Stimulated activated naive B cell treated with anti-CD40 and anti-IgM and Interleukin-4, amounts not matched to agents 10 μg/mL and 1 μg/mL and 100 μg/mL, for 72 hours (primary cell): ENCODE measurements at regions not wholly inside any gene's neighbourhood (a gene's known extent, or its start where the extent isn't known, plus 50 kb on each side); places are given as distances from the start of the nearest gene placed in this dataset.

Experiments
- ATAC-seq, 2 donors: fragments of 150-1000 bp; cut with Tn5 transposase; replicated peaks; 2 replicates each; pipeline ENCODE4 v1.10.0; 2021; ENCODE audit warnings: moderate library complexity in 1 of 2
- DNase-seq: peaks from one replicate; pipeline ENCODE4 v3.0.0; 2021
- H3K27ac Mint-ChIP-seq: one replicate; pipeline ENCODE4 v1.8.0; 2022; ENCODE audit warnings: mild to moderate bottlenecking, mixed read lengths
- H3K27me3 Mint-ChIP-seq, 2 donors: one replicate each; pipeline ENCODE4 v1.8.0; 2022; ENCODE audit warnings: mixed read lengths in 2 of 2
- H3K36me3 Mint-ChIP-seq, 2 donors: one replicate each; pipeline ENCODE4 v1.8.0; 2022; ENCODE audit warnings: mixed read lengths in 2 of 2, mild to moderate bottlenecking in 1 of 2
- H3K4me1 Mint-ChIP-seq, 2 donors: one replicate each; pipeline ENCODE4 v1.8.0; 2022; ENCODE audit warnings: mixed read lengths in 2 of 2, mild to moderate bottlenecking in 1 of 2
- H3K4me3 Mint-ChIP-seq, 2 donors: one replicate each; pipeline ENCODE4 v1.8.0; 2022; ENCODE audit warnings: mild to moderate bottlenecking in 2 of 2, mixed read lengths in 2 of 2, moderate library complexity in 1 of 2
- H3K9me3 Mint-ChIP-seq, 2 donors: one replicate each; pipeline ENCODE4 v1.8.0; 2022; ENCODE audit warnings: mixed read lengths in 2 of 2, mild to moderate bottlenecking in 1 of 2

GRCh38 chr6:40714576-40715564 lies 127.7 kb upstream of the LRFN2 start:
- Mint-ChIP-seq H3K4me3 (no peak overlapping the region), H3K36me3 (no peaks in the 10 kb centered on the region), H3K4me1 (peaks cover 27 to 51% of the 10 kb centered on the region in 2 donors), H3K9me3 (no peaks in the 10 kb centered on the region), H3K27me3 (peaks cover 6 to 18% of the 10 kb centered on the region in 2 donors), H3K27ac (no peak overlapping the region)
- ATAC-seq = no peak
- DNase-seq = no peak

DNA sequence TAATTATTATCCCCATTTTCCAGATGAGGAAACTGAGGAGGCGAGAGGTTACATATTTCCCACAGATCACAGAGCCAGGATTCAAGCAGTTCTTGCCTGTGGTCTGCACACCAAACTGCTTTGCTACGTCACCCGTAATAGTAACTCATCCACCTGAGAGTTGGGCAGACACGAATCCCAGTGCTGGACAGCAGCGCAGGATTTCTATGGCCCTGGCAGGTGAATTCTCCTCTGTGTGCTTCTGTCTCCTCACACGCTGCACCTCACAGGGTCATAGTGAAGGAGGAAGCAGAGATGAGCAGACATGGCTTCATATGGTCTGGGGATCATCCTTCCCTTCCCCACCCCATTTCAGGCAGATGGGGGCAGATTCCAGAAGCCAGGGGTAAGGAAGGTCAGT lies 127.0 kb upstream of the LRFN2 start:
- no peaks in the 10 kb centered on the region for H3K36me3 Mint-ChIP-seq
- peaks cover 21 to 44% of the 10 kb centered on the region in 2 donors for H3K4me1 Mint-ChIP-seq
- no peaks in the 10 kb centered on the region for H3K9me3 Mint-ChIP-seq
- peaks cover 6 to 18% of the 10 kb centered on the region in 2 donors for H3K27me3 Mint-ChIP-seq
- no peak overlapping the region for H3K27ac Mint-ChIP-seq
- ATAC-seq (no peak), DNase-seq (no peak)
- no peak overlapping the region for H3K4me3 Mint-ChIP-seq

- ATAC-seq (peak in 1 of 2 donors; percentile 27), DNase-seq (no peak)
- Mint-ChIP-seq H3K36me3 (peaks cover 0 to 1% of the 10 kb centered on the region in 2 donors), H3K27me3 (peaks cover 6 to 18% of the 10 kb centered on the region in 2 donors), H3K4me1 (peaks cover 17 to 40% of the 10 kb centered on the region in 2 donors), H3K9me3 (no peaks in the 10 kb centered on the region), H3K27ac (no peak overlapping the region), H3K4me3 (no peak overlapping the region)
Measured at GRCh38 chr6:40713002-40713719, 126.0 kb upstream of the LRFN2 start.

DNA sequence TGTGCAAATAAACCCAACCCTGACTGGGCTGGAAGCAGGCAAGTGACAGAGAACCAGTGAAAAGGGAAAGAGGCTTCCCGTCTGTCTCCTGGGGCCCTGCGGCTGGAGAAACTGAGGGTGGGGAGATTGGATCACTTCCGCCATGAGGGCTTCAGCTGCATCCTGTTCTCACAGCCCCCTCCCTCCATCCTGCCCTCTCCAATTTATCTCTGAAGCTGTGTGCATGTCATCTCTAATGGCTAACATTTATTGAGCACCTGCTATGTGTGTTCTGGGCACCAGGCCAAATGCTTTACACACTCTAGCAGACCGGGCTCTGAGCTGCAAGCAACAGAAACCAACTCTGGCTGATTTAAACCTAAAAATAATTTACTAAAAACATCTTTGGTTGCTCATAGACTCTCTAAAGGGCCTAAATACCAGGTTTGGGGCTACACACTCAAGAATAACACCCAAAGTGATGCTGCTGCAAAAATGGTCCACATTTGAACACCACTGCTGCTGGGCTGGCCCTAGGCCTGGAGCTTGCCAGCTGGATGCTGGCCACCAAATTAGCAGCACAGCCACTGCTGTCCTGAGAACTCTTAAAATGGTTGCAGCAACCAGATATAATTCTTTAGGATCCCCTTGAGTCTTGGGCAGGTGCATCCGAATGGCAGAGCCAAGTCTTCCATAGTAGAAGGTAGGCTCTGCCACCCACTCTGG lies 123.6 kb upstream of the LRFN2 start:
- peaks cover 16 to 42% of the 10 kb centered on the region in 2 donors for H3K4me1 Mint-ChIP-seq
- H3K27ac Mint-ChIP-seq = no peak overlapping the region
- no peak for DNase-seq
- peaks cover 0 to 1% of the 10 kb centered on the region in 2 donors for H3K36me3 Mint-ChIP-seq
- H3K27me3 Mint-ChIP-seq = peaks cover 10 to 17% of the 10 kb centered on the region in 2 donors
- ATAC-seq = peak; percentile 42 to 72
- no peak overlapping the region for H3K4me3 Mint-ChIP-seq
- peaks cover 0 to 3% of the 10 kb centered on the region in 2 donors for H3K9me3 Mint-ChIP-seq

- no peak overlapping the region for H3K4me3 Mint-ChIP-seq
- H3K27me3 Mint-ChIP-seq = peaks cover 0 to 18% of the 10 kb centered on the region in 2 donors
- peaks cover 0 to 3% of the 10 kb centered on the region in 2 donors for H3K9me3 Mint-ChIP-seq
- no peak overlapping the region for H3K27ac Mint-ChIP-seq
- peaks cover 0 to 1% of the 10 kb centered on the region in 2 donors for H3K36me3 Mint-ChIP-seq
- peaks cover 10 to 32% of the 10 kb centered on the region in 2 donors for H3K4me1 Mint-ChIP-seq
- DNase-seq = no peak
- no peak for ATAC-seq
Measured at GRCh38 chr6:40708049-40708448, 120.9 kb upstream of the LRFN2 start.

DNA sequence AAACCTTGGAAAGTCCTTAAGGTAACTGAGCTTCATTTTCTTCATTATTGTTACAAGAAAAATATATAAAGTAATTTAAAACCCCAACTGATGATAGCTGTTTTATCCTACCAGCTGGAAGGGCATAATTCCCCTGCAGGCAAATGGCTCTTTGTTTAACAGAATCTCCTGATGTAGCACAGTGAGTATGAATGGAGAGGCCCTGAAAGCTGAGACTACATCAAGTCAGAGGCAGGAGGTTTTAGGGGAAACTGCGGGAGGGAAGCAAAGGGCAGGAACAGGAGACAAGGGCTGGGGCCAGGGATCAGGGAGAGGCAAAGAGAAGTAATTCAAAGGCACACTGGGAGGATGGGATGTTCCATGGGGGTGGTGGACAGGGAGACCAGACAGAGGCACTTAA lies 119.0 kb upstream of the LRFN2 start:
- Mint-ChIP-seq H3K4me1 (peaks cover 14 to 39% of the 10 kb centered on the region in 2 donors), H3K4me3 (no peak overlapping the region), H3K36me3 (peaks cover 0 to 1% of the 10 kb centered on the region in 2 donors), H3K27me3 (peaks cover 8 to 33% of the 10 kb centered on the region in 2 donors), H3K27ac (no peak overlapping the region), H3K9me3 (peaks cover 0 to 3% of the 10 kb centered on the region in 2 donors)
- no peak for ATAC-seq
- no peak for DNase-seq

DNA sequence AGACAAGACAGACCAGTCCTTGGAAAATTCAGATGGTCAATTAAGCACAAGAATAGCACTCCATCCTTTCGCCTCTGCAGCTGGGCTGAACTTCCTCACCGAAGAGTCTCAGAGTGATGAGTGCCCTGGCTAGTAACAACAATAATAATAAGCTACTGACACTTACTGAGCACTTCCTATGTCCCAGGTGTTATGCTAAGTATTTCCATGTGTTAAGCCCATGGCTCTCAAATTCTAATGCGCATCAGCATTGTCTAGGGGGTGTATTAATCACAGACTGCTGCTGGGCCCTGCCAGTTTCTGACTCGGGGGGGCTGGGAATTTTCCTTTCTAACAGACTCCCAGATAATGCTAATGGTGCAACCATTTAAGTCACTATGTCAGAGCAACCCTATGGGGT lies 118.2 kb upstream of the LRFN2 start:
- peaks cover 8 to 33% of the 10 kb centered on the region in 2 donors for H3K27me3 Mint-ChIP-seq
- no peak for DNase-seq
- peaks cover 0 to 3% of the 10 kb centered on the region in 2 donors for H3K9me3 Mint-ChIP-seq
- no peak for ATAC-seq
- H3K4me3 Mint-ChIP-seq = no peak overlapping the region
- H3K27ac Mint-ChIP-seq = no peak overlapping the region
- H3K4me1 Mint-ChIP-seq = peaks cover 12 to 31% of the 10 kb centered on the region in 2 donors
- H3K36me3 Mint-ChIP-seq = peaks cover 0 to 1% of the 10 kb centered on the region in 2 donors

DNA sequence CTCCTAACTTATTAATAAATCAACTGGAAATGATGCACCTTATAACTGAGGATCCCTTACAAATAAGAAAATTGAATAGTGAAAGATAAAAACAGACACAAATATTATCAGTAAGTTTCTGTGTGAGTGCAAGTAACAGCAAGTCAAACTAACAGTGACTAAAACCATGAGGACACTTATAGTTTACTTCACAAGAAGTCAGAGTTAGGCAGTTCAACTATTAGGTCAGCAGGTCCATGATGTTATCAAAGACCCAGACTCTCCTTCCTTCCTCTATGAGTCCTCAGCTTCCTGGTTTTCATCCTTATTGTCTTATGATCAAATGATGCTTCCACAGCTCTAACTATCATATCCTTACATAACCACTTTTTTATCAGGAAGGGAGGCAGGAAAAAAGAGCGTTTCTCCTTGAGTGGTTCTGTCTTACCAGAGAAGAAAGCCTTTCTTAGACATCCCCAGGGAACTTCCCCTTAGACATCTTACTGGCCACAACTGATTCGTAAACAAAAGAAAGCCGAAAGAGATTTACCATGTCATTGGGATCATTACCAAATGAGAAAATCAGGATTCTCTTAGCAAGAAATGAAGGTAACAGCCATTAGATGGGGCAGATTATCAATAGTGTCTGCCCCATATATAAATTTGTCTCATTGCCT lies 114.3 kb upstream of the LRFN2 start:
- peaks cover 12 to 22% of the 10 kb centered on the region in 2 donors for H3K4me1 Mint-ChIP-seq
- peaks cover 8 to 37% of the 10 kb centered on the region in 2 donors for H3K27me3 Mint-ChIP-seq
- DNase-seq = no peak
- ATAC-seq = peak; percentile 72 to 73
- no peaks in the 10 kb centered on the region for H3K9me3 Mint-ChIP-seq
- peak overlapping the region; percentile 4 to 56 for H3K4me3 Mint-ChIP-seq
- H3K27ac Mint-ChIP-seq = no peak overlapping the region
- no peaks in the 10 kb centered on the region for H3K36me3 Mint-ChIP-seq

DNA sequence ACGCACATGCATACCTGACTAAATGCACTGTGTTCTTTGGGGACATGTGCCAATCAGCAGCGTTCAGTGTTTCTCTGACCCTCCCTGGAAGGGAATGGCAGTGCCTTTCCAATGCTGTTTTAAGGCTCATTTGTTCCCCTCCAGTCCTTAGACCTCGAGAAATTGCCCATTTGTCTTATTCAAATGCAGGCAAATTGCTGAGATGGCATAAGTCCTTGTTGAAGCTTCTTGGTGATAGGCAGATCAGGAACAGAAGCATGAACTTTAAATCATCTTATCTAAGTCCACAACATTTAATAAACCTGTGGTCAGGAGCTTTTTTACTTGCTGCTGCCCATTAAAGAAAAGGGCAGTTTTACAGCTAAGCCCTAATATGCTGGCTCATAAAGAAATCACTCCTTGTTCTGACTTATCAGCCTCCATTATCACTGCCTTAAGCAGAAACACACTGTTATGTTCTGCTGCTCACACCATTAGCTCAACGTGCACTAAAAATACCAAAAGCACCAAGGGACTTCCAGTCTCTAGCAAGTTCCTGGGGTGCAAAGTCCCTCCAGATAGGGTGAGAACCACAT lies 112.9 kb upstream of the LRFN2 start:
- H3K27me3 Mint-ChIP-seq = peaks cover 8 to 33% of the 10 kb centered on the region in 2 donors

DNA sequence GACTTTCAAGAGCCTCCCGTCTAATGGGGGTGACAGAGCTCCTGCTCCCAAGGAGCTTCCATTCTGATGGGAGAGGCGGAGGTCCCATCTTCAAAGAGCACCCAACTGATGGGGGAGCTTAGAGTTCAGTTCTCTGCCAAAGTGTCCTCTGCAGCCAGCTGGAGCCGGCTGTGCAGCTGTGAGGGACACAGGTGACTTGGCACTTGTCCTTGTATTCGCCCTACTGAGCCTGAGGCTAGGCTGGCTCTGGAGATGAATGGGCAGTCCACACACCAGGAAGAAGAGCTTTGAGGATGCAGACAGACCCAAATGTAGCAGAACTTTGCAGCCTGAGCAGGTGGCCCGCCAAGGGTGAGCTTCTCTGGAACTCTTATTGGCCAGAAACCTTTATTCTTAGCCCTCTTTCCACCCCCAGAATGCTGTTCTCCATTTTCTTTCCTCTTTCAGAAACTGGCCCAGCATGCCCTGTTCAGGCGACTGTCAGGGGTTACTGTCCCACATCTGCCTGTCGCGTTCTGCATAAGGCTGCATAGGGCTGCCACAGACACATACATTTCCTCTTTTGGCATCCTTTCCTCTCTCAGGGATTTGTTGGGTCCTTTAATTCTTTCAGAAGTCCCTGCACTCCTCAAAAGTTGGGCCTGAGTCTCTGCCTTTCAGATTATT lies 108.7 kb upstream of the LRFN2 start:
- DNase-seq (no peak), ATAC-seq (peak; percentile 40 to 57)
- H3K27me3 Mint-ChIP-seq = peaks cover 0 to 4% of the 10 kb centered on the region in 2 donors
- H3K36me3 Mint-ChIP-seq = no peaks in the 10 kb centered on the region
- peaks cover 3 to 14% of the 10 kb centered on the region in 2 donors for H3K4me1 Mint-ChIP-seq
- H3K4me3 Mint-ChIP-seq = no peak overlapping the region
- H3K9me3 Mint-ChIP-seq = no peaks in the 10 kb centered on the region
- no peak overlapping the region for H3K27ac Mint-ChIP-seq

More for the DNA sequence above, 112.9 kb upstream of the LRFN2 start:
- H3K9me3 Mint-ChIP-seq = no peaks in the 10 kb centered on the region
- peaks cover 13 to 34% of the 10 kb centered on the region in 2 donors for H3K4me1 Mint-ChIP-seq
- DNase-seq (no peak), ATAC-seq (no peak)
- H3K4me3 Mint-ChIP-seq = no peak overlapping the region
- no peak overlapping the region for H3K27ac Mint-ChIP-seq
- H3K36me3 Mint-ChIP-seq = no peaks in the 10 kb centered on the region

GRCh38 chr6:40695114-40695513 lies 108.0 kb upstream of the LRFN2 start:
- no peak overlapping the region for H3K4me3 Mint-ChIP-seq
- no peaks in the 10 kb centered on the region for H3K9me3 Mint-ChIP-seq
- ATAC-seq (peak; percentile 83), DNase-seq (no peak)
- H3K36me3 Mint-ChIP-seq = no peaks in the 10 kb centered on the region
- H3K27me3 Mint-ChIP-seq = peaks cover 0 to 4% of the 10 kb centered on the region in 2 donors
- H3K27ac Mint-ChIP-seq = no peak overlapping the region
- H3K4me1 Mint-ChIP-seq = peaks cover 3 to 14% of the 10 kb centered on the region in 2 donors

DNA sequence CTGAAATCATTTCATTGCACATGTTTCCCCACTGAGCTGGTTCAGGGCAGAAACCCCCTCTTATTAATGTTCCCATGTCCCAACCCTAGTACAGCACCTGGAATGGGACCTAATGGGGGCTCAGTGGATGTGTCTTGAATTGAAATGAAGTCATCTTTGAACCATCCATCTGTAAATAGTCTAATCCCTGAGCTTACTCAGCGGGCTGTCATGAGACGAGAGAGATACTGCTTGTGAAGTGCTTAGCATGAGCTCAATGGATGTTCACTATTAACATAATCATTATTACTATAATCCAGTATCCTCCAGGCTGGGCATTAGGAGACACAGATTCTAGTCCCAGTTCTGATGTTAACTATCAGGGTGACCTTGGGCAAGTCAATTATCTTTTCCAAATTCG lies 106.6 kb upstream of the LRFN2 start:
- Mint-ChIP-seq H3K4me1 (peaks cover 3 to 14% of the 10 kb centered on the region in 2 donors), H3K9me3 (no peaks in the 10 kb centered on the region), H3K36me3 (no peaks in the 10 kb centered on the region), H3K4me3 (no peak overlapping the region), H3K27me3 (peaks cover 0 to 6% of the 10 kb centered on the region in 2 donors), H3K27ac (no peak overlapping the region)
- DNase-seq (no peak), ATAC-seq (no peak)

- H3K36me3 Mint-ChIP-seq = no peaks in the 10 kb centered on the region
- H3K4me3 Mint-ChIP-seq = no peak overlapping the region
- H3K9me3 Mint-ChIP-seq = no peaks in the 10 kb centered on the region
- H3K27me3 Mint-ChIP-seq = peaks cover 1 to 5% of the 10 kb centered on the region in 2 donors
- H3K4me1 Mint-ChIP-seq = peaks cover 3 to 14% of the 10 kb centered on the region in 2 donors
- ATAC-seq (no peak), DNase-seq (no peak)
- H3K27ac Mint-ChIP-seq = no peak overlapping the region
Measured at GRCh38 chr6:40692337-40692736, 105.2 kb upstream of the LRFN2 start.
